Esophagus muscularis mucosa (tissue), 3 donors: ENCODE measurements at regions not wholly inside any gene's neighbourhood (a gene's known extent, or its start where the extent isn't known, plus 50 kb on each side); places are given as distances from the start of the nearest gene placed in this dataset.

Source experiments
- POLR2AphosphoS5 ChIP-seq, 2 donors: sonication (generic); formaldehyde crosslinking; IDR thresholded peaks; one replicate each; pipeline ENCODE4 v1.6.1; 2017; ENCODE audit warnings: antibody characterized with exemption in 2 of 2
- TF ChIP-seq, protein P1 (sequence below), 3 experiments: fragments of 200-600 bp in 2 of 3; fragments of 450-650 bp in 1 of 3; sonication (generic) in 2 of 3; IDR thresholded peaks; one replicate each; pipeline ENCODE4 v1.5.1; 2017 to 2019; ENCODE audit warnings: antibody characterized with exemption in 3 of 3, mild to moderate bottlenecking in 2 of 3, moderate library complexity in 1 of 3

DNA sequence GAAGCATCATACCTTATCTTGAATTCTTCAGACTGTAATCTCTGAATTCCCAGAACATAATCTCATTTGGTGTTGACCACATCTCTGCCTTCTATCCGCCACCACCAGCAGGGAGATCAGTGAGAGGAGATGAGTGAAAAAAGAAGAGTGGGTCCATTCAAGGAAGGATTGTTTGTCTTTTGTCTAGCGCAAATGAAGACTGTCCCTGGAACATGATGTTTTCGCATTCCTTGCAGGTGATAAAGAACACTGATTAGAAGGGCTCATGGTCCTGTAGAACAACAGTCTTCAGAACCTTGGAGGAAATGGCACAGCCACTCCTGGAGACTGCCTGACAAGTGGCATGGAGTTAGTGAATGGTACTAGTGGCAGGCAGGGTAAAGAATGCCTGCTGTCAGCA is 869.6 kb downstream of the JRKL start:
- TF ChIP-seq, protein P1, sequence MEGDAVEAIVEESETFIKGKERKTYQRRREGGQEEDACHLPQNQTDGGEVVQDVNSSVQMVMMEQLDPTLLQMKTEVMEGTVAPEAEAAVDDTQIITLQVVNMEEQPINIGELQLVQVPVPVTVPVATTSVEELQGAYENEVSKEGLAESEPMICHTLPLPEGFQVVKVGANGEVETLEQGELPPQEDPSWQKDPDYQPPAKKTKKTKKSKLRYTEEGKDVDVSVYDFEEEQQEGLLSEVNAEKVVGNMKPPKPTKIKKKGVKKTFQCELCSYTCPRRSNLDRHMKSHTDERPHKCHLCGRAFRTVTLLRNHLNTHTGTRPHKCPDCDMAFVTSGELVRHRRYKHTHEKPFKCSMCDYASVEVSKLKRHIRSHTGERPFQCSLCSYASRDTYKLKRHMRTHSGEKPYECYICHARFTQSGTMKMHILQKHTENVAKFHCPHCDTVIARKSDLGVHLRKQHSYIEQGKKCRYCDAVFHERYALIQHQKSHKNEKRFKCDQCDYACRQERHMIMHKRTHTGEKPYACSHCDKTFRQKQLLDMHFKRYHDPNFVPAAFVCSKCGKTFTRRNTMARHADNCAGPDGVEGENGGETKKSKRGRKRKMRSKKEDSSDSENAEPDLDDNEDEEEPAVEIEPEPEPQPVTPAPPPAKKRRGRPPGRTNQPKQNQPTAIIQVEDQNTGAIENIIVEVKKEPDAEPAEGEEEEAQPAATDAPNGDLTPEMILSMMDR (IDR thresholded peaks at IDR 0.05) = no peak
- no peak for TF ChIP-seq POLR2AphosphoS5 (IDR thresholded peaks at IDR 0.05)
